Glomerular visceral epithelial cell (primary cell): ENCODE measurements at regions not wholly inside any gene's neighbourhood (a gene's known extent, or its start where the extent isn't known, plus 50 kb on each side); places are given as distances from the start of the nearest gene placed in this dataset.

Source experiments
- DNase-seq: peaks from one replicate; pipeline ENCODE4 v3.0.0-alpha.2; 2016; ENCODE audit errors: extremely low spot score

DNA sequence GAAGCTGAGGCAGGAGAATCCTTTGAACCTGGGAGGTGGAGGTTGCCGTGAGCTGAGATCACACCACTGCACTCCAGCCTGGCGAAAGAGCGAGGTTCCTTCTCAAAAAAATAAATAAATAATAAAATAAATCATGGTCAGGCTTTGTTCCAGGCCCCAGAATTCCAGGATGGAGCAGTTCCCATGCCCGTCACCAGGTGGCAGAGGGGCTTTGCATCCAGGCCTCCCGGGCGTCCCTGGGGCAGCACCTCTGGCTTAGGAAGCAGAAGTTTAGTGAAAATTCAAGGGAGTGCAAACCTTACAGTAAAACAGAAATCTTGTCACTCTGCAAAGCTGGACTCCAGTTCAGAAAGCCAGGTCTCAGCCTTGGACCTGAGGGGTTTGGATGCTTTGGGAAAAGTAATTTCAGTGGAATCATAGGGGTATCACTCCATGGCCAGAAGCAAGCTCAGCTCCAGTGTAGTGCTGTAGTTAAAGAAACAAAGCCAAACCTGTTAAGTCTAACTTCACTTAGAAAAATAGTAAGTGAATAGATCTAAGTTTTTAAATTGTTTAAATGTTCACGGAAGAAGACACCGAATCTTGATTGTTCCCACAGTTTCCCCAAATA is 512.7 kb downstream of the CMPK2 start:
- DNase-seq = no peak

- no peak for DNase-seq
Measured at GRCh38 chr2:6353669-6354068, 512.0 kb downstream of the CMPK2 start.

- DNase-seq = no peak
Measured at GRCh38 chr2:6354546-6354945, 511.2 kb downstream of the CMPK2 start.

GRCh38 chr2:6355886-6356761 is 509.6 kb downstream of the CMPK2 start:
- DNase-seq = no peak

DNA sequence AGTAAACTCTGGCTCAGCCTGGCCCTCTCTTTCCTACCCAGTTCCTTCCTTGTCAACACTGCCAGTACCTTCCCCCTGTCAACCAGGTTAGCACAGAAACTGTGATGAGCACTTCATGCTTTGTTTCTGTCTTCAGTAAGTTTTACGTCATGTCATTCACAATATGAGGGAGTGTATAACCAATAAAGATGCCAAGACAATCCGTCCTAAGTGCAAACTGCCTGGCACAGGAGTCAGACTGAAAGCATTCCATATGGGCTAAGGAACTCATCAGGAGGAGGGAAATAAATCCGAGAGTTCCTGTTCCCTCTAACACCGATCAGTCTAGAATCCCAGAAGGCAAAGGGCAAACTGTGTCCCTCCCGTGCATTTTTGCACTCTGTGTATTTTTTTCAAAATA is 507.2 kb downstream of the CMPK2 start:
- no peak for DNase-seq

GRCh38 chr2:6358985-6359384 is 506.7 kb downstream of the CMPK2 start:
- DNase-seq = no peak

DNA sequence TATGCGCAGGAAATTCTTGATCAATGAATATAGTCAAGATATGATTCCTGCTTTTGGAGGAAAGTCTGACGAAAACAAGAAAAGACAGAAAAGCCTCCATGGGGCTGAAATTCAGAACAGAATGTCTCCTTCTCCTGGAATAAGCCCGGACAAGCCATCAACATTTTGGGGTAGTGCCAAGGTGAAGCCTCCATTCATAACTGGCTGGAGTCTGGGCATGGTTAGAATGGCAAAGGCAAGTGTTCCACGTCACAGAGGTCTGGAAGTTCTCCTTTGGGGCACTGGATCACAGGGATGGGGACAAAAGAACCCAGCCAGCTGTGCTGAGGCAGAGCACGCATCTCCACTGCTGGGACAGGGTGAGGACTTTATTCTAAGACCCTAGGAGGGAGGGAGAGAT is 505.7 kb downstream of the CMPK2 start:
- no peak for DNase-seq

GRCh38 chr2:6362671-6363450 is 502.8 kb downstream of the CMPK2 start:
- DNase-seq = no peak

DNA sequence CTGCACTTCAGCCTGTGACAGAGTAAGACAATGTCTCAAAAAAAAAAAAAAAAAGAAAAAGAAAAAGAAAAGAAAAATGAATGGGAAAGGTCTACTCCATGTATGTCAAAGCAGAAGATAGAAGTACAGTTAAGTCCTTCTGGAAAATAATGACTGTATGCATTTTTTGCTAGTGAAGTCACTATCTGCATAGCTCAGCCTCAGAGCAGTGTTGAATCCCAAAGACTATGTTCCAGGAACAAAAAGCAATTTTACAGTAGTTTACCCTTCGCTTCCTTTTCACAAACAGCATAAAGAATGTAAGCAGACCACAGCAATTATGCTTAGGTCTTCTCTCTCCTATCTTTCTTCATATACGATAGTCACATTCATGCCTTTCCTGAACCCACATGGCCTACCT is 497.4 kb downstream of the CMPK2 start:
- DNase-seq = no peak

- DNase-seq = no peak
Measured at GRCh38 chr2:6369266-6369665, 496.4 kb downstream of the CMPK2 start.

- no peak for DNase-seq
Measured at GRCh38 chr2:6370753-6371551, 494.8 kb downstream of the CMPK2 start.

DNA sequence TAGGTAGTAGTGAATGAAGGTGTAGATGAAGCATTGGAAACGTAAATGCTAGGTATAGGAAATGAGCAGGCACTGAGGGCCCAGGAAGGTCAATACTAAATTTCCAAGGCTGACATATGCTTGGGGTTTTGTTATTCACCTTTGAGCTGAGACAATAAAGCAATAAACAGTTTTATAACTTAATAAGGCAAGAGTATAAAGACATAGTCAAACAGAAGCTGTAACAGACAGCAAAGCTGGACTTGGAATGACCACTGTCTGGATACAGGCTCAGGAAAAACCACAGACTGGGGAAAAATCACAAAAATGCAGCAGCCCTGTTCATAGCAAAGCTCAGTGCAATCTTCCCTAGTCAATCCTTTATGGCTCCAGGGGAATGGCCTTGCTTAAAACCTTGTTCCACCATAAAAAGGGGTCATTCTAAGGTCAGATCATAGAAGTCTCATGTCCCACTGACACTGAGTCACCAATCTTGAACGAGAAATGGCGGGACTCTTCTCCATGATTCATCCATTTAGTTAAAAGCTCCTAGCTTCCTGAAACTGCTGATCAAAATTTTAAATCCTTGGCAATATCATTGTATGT is 493.3 kb downstream of the CMPK2 start:
- DNase-seq = no peak

DNA sequence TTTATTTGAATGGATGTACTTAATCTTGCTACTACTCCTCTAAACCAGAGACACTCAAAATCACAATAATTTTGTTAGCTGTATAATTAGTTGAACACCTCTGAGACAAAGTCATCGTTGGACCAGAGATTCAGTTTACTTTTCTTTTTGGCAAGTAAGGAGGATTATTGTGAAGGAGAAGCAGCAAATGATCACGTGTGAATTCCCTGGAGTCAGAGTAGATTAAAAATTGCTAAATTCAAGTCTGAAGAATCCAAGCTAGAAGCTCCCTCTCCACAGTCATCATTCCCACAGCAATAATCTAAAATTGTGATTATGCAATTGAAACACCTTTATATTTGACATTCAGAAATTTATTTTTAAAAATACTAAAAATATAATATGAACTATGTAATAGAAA is 484.4 kb downstream of the CMPK2 start:
- no peak for DNase-seq

- DNase-seq = no peak
Measured at GRCh38 chr2:6384341-6384740, 481.4 kb downstream of the CMPK2 start.

DNA sequence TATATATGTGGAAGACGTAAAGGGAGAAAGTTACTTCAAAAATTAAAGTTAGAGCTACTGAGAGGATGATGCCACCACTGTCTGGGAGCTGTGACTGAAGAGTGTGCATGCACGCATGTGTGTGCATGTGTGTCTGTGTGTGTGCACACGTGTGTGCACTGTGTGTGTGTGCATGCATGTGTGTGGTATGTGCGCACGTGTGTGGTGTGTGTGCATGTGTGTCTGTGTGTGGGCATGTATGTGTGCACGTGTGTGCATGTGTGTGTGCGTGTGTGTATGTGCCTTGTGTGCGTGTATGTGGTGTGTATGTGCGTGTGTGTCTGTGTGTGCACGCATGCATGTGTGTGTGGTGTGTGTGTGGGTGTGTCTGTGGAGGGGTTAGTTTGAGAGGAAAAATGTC is 473.4 kb downstream of the CMPK2 start:
- DNase-seq = no peak

DNA sequence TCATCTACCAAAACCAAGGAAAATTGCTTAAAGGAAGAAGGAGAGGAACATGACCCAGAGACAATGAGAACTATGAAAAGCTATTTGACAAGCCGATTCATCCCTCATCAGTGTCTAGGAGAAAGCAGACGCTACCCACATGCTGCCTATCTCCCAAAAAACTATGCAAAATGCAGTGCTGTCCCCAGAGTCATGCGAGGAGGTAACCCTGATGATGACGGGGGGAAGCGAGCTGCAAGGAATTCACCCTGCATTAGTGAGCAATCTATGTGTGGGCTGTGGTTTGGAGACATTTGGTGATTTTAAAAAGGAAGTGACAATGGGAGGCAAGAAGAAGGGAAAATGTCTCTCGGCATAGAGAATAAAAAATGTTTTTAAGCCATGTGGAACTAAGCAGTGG is 472.7 kb downstream of the CMPK2 start:
- DNase-seq = no peak

DNA sequence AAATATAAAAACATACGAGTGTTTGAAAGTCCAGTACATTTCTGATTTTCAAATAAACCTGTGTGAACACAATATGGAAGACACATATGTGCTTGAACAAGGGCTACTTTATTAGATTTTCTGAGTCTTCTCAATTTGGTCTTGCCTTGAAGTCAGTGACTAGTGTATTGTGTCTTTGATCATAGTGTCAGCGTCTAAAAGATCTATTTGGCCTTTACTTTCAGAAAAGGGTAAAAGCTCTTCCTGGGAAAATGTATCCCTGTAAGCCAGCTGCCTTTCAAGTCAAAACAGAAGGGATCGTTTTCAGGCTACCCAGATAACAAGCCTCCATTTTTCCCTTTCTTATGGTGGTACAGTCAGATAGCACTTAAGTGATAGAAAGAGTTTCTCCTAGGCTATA is 471.9 kb downstream of the CMPK2 start:
- DNase-seq = no peak

GRCh38 chr2:6394276-6394675 is 471.4 kb downstream of the CMPK2 start:
- no peak for DNase-seq

- DNase-seq = no peak
Measured at GRCh38 chr2:6398421-6398820, 467.3 kb downstream of the CMPK2 start.

DNA sequence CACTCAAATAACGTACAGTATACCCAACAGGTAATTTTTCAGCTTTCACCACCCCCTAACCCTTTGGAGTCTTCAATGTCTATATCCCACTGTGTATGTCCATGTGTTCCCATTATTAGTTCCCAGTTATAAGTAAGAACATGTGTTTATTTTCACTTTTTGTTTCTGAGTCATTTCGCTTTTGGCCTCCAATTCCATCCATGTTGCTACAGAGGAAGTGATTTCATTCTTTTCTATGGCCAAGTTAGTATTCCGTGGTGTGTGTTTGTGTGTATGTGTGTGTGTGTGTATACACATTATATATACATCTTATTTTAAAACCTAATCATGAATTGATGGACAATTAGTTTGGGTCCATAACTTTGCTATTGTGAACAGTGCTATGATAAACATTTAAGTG is 464.4 kb downstream of the CMPK2 start:
- no peak for DNase-seq

- no peak for DNase-seq
Measured at GRCh38 chr2:6408057-6408456, 457.6 kb downstream of the CMPK2 start.

DNA sequence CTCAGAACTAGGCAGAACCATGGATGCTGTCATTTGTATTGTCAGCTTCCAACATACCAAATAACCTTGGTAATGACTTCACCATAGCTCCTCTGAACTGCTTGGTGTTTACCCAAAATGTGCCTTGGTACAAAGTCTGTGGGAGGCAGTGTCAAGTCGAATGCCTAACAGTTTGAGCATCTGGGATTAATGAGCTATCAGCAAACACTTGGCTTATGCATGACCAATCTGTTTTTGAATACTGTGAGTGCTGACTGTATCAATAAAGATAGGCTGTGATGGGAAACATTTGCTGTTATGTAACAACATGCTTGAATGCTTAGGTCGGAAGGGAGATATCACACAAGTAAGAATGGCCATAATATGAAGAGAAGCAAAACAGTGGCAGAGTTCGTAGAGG is 455.4 kb downstream of the CMPK2 start:
- no peak for DNase-seq
